ENCODE measurements at regions not wholly inside any gene's neighbourhood (a gene's known extent, or its start where the extent isn't known, plus 50 kb on each side); places are given as distances from the start of the nearest gene placed in this dataset.

DNA sequence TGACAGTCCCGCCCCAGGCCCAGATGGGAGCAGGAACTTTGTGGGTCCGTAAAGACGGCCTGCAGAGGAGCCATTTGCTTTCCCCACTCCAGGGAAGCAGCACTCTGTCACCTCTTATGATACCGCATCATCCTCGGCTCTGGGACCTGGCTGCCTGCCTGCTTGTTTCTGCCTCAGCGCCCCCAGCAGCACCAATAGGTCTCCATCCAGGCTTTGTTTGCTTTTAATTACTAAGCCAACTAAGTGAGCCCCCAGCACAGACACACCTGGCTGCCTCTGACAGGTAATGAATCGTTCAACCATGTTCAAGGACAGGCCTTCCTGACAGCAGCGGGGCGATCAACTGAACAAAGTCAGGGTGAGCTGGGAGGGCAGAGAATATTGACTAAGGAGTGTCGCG, 141.4 kb downstream of the C5orf15 start:
- Histone ChIP-seq H3K9me3 (replicated peaks in 1 of 3) (no peaks in the 10 kb centered on the region), H3K4me1 (replicated peaks in 1 of 2) (no peaks in the 10 kb centered on the region), H3K4me3 (no peak overlapping the region), H3K27ac (no peak overlapping the region), H3K36me3 (replicated peaks in 1 of 2) (no peaks in the 10 kb centered on the region), H3K27me3 (no peaks in the 10 kb centered on the region)
- intact Hi-C loops (cut with DNase I) = no loop called here
- DNase-seq = no peak
- WGBS, 4 donors = 66 to 82% (median 72%) methylated on average over 10 to 11 of the region's 11 CpGs
- TF ChIP-seq, protein P1, sequence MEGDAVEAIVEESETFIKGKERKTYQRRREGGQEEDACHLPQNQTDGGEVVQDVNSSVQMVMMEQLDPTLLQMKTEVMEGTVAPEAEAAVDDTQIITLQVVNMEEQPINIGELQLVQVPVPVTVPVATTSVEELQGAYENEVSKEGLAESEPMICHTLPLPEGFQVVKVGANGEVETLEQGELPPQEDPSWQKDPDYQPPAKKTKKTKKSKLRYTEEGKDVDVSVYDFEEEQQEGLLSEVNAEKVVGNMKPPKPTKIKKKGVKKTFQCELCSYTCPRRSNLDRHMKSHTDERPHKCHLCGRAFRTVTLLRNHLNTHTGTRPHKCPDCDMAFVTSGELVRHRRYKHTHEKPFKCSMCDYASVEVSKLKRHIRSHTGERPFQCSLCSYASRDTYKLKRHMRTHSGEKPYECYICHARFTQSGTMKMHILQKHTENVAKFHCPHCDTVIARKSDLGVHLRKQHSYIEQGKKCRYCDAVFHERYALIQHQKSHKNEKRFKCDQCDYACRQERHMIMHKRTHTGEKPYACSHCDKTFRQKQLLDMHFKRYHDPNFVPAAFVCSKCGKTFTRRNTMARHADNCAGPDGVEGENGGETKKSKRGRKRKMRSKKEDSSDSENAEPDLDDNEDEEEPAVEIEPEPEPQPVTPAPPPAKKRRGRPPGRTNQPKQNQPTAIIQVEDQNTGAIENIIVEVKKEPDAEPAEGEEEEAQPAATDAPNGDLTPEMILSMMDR (IDR thresholded peaks at IDR 0.05) = no peak
- no peak for TF ChIP-seq POLR2A (IDR thresholded peaks at IDR 0.05)

- no peak for DNase-seq
- intact Hi-C loops (cut with DNase I) = no loop called here
- no peak for TF ChIP-seq POLR2A (IDR thresholded peaks at IDR 0.05)
- TF ChIP-seq, protein P1 (IDR thresholded peaks at IDR 0.05) = no peak
- Histone ChIP-seq H3K27me3 (no peaks in the 10 kb centered on the region), H3K4me1 (replicated peaks in 1 of 2) (no peaks in the 10 kb centered on the region), H3K4me3 (no peak overlapping the region), H3K27ac (no peak overlapping the region), H3K9me3 (replicated peaks in 1 of 3) (no peaks in the 10 kb centered on the region), H3K36me3 (replicated peaks in 1 of 2) (no peaks in the 10 kb centered on the region)
- 68 to 75% (median 72%) methylated on average over 6 to 15 of the region's 15 CpGs for WGBS, 4 donors
Observed at GRCh38 chr5:133825631-133826289, 142.7 kb downstream of the C5orf15 start.

DNA sequence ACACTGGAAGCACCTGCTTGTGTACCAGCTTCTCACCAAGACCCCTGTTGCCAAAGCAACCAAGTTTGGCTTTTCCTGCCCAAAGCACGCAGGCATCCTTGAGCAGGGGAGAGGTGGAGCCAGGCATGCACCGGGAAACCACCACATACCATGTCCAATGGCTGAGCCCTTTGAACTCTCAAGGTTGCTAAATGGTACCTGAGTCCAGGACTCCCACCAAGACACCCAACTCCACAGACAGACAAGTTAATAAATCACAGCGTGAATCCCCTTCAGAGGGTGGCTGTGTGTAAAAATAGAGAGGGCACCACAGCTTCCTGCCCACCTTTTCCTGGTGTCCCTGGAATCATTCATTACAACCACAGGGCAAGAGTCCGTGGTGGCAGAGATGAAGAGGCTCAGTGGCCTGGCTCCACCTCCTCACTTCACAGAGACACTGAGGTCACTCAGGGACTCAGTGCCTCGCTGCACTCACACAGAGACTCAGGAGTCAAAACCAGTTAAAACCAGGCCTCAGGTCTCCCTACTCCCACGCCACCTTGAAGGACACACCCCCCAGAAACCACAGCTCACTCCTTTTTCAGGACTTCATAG, 143.7 kb downstream of the C5orf15 start:
- no peak for DNase-seq
- H3K9me3 ChIP-seq (replicated peaks in 1 of 3) = no peaks in the 10 kb centered on the region
- TF ChIP-seq, protein P1 (IDR thresholded peaks at IDR 0.05) = no peak
- TF ChIP-seq POLR2A (IDR thresholded peaks at IDR 0.05) = no peak
- no peak overlapping the region for H3K27ac ChIP-seq
- H3K36me3 ChIP-seq (replicated peaks in 1 of 2) = no peaks in the 10 kb centered on the region
- no peak overlapping the region for H3K4me3 ChIP-seq
- intact Hi-C loops (cut with DNase I) = no loop called here
- WGBS, 4 donors = 77 to 84% (median 81%) methylated on average over 5 to 6 of the region's 6 CpGs
- H3K4me1 ChIP-seq (replicated peaks in 1 of 2) = no peaks in the 10 kb centered on the region
- no peaks in the 10 kb centered on the region for H3K27me3 ChIP-seq

DNA sequence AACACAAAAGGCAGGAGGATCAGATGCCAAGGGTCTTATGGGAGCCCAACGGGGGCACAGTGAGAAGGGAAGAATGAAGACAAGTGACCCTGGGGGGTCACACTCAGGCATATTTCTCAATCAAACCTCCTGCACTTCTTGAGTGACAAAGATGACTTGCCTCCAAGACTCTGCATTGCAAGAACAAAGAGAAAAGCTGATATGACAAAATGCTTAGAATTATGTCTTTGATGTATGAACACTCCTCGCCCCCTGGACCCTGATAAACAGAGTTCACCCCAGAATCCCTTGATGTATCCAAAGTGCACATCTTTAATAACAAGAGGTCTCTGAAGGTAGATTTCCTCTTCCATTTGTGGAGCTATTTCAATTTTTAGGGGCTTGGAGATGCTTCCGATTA, 146.5 kb downstream of the C5orf15 start:
- intact Hi-C loops (cut with DNase I) = no loop called here
- H3K4me1 ChIP-seq (replicated peaks in 1 of 2) = peaks cover 5 to 10% of the 10 kb centered on the region in 2 donors
- no peak for DNase-seq

More for the DNA sequence above, 146.5 kb downstream of the C5orf15 start:
- WGBS, 4 donors = 64 to 86% (median 69%) methylated on average over 3 of the region's 3 CpGs
- Histone ChIP-seq H3K27ac (no peak overlapping the region), H3K27me3 (no peaks in the 10 kb centered on the region), H3K4me3 (no peak overlapping the region), H3K36me3 (replicated peaks in 1 of 2) (no peaks in the 10 kb centered on the region), H3K9me3 (replicated peaks in 1 of 3) (no peaks in the 10 kb centered on the region)
- TF ChIP-seq POLR2A (IDR thresholded peaks at IDR 0.05) = no peak
- TF ChIP-seq, protein P1 (IDR thresholded peaks at IDR 0.05) = no peak

Data from adrenal gland (tissue), 9 donors.